DMS79 (cell line): ENCODE measurements at regions not wholly inside any gene's neighbourhood (a gene's known extent, or its start where the extent isn't known, plus 50 kb on each side); places are given as distances from the start of the nearest gene placed in this dataset.

Experiments used
- DNase-seq: peaks from one replicate; lab custom pipeline; 2025; lab: John Stamatoyannopoulos, UW

- no peak for DNase-seq
Observed at GRCh38 chr11:41980741-41981140, 521.3 kb upstream of the LRRC4C start.

DNA sequence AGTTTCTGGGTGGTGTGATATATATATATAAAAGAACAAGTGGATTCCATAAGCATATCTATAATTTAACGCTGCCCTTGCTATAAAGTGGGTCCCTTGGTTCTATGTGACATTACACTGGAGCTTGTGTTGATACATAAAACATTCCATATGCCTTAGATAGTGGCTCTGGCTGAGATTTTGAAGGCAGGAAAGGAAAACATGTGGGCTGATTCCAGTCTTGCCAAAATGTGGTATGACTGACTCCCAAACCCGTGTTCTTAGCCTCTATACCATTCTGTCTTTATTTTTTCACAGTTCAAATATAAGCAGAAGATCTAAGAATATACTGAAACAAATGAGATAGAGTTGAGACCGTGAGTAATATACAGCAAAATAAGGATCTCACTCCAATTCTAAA, 522.8 kb upstream of the LRRC4C start:
- DNase-seq = no peak

GRCh38 chr11:41982975-41983374, 523.5 kb upstream of the LRRC4C start:
- no peak for DNase-seq

DNA sequence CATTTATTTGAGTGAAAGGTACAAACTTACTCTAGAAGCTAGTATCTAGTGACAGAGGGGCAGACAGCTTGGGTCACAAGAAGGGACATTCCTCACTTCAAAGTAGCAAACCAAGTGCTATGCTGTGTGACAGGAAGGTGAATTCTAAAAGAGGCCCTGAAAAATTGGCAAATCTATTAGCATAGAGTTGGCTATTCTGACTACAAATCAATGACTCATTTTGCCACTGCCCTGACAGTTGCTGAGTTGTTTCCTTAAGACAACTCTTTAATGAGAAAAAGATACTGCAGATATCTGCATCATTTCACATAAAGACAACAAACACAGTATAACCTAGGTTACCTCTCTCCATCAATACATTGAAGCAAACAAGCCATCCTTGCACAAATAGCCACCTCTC, 524.0 kb upstream of the LRRC4C start:
- no peak for DNase-seq

DNA sequence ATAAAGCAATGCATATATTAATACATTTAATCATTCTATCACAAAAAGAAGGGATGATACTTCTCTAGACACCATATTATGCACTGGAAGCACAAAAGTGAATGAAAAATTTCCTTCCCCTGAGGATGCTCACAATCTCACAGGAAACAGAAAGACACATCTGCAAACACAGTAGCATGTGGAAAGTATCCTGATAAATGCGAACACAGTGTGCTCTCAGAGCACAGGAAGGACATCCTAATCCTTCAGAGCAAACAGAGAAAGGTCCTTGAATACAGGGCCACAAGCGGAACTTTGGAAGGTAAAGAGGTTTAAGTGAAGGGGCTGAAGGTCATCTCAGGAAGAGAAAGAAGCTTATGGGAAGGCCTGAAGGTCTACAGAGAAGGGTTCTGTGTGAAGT, 524.6 kb upstream of the LRRC4C start:
- DNase-seq = no peak

- DNase-seq = no peak
Observed at GRCh38 chr11:41985799-41986198, 526.3 kb upstream of the LRRC4C start.

GRCh38 chr11:41988951-41989572, 529.6 kb upstream of the LRRC4C start:
- no peak for DNase-seq

- DNase-seq = no peak
Observed at GRCh38 chr11:41989823-41990380, 530.5 kb upstream of the LRRC4C start.

GRCh38 chr11:41996533-41996932, 537.1 kb upstream of the LRRC4C start:
- DNase-seq = no peak

DNA sequence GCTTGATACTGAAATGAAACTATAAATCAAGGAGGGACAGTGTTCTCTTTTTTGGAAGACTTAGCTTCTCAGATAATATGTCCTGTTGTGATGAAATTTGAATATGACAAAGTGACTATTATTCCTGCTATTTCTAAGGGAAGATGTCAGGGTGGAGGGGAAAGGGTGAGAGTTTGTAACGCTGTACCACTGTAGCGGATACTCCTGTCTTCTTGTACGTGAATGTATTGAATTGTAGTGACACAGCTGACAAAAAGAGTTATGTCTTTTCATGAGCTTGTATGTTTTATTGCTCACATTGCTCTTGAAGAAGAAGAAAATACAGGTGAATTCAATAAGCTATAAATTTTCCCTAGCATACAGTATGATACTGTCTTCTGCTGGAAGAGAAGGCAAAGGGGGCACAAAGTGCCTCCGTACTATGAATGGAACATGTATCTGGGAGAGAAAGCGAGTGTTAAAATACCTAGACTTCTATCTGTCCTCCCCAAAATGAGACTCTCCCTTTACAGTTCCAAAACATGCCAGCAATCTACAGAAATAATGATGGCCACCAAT, 538.5 kb upstream of the LRRC4C start:
- no peak for DNase-seq

DNA sequence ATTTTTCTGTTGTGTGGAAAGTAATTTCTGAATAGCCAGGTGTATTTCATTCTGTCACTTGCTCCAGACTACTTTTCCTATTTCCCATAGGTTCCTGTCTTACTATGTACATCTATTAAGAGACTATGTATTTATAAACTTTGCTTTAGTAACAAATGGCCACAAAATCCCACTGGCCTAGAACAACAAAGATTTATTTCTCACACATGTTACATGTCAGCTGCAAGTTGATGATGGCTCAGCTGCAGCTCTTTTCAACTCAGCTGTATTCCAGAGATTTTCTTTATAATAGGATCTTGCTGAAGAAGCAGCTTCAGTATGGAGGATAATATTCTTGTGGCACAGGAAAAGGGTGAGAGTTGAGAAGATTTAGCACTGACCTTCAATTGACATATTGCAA, 539.6 kb upstream of the LRRC4C start:
- DNase-seq = no peak

- no peak for DNase-seq
Observed at GRCh38 chr11:42003801-42004200, 544.3 kb upstream of the LRRC4C start.

GRCh38 chr11:42006766-42007165, 547.3 kb upstream of the LRRC4C start:
- DNase-seq = no peak

DNA sequence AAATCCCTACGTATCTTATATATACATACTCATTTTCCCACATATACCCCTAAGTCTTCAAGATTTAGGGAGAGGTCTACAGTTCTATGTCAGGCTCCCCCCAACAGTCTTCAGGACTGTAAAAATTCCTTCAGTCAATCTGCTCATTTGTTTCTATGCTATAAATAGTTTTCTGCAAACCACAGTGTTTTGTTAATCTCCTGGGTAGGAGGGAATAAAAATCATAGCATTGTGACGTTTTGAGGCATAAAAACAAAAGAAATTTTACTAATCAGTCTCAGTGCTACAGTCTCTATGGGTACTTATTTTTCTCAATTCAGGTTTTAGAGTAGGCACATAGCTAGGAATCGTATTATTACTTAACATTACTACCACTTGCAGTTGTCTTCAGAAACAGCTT, 552.8 kb upstream of the LRRC4C start:
- DNase-seq = no peak

DNA sequence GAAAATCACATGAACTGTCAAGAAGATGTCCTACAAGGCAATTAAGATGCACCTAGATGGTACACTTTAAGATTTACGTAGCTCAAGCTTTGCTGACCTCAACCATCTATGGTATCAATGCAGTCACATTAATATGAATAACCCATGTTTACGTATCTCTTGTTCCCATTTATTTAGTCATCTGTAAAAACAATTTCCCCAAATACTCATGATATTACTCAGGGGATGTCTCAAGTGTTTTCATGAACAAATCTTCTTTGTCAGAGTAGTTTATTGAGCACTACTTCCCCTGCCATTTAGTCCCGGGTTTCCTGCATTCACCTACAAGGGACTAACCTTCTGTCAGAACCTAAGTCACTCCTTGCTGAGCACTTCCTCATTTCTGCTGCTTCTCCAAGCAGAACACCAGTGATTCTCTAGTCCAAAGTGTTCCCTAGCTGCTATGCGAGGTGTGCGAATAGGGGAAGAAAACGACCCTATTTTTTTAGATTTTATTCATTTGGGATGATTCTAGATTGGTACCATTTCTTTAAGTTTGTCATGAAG, 554.3 kb upstream of the LRRC4C start:
- DNase-seq = no peak

GRCh38 chr11:42021911-42022310, 562.5 kb upstream of the LRRC4C start:
- DNase-seq = no peak

DNA sequence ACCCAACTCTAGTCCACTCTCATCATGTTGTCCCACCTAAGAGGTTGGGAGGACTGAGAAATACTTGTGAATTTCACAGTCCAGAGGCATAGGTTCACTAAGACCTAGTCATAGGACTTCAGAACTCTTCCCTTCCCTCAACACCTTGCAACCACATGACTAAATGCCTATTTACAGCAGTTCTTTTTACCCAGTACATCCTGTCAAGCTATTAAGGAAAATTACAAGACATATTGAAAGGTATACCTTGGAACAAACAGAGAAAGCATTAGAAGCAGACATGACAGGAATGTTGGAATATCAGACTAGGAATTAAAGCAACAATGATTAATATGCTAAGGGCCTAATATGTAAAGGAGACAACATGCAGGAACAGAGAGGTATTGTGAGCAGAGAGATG, 563.8 kb upstream of the LRRC4C start:
- no peak for DNase-seq

- no peak for DNase-seq
Observed at GRCh38 chr11:42025121-42025803, 565.8 kb upstream of the LRRC4C start.

DNA sequence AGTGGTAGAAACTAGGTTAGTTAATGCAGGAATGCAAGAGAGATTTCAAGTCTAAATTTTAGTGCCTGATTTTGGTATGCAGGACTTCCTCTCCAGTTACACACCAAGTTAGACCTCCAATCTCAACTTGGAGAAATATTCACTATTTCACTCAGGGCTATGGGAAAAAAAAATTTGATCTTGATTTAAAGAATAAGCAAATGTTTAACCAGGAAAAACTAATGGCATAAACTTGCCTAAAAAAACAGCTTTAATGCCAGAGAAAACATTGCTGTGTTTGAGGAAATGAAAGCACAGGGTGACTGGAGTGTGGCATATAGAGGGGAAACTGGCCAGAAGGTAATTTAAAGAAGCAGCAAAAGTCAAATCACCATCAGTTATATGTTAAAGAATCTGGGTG, 575.4 kb upstream of the LRRC4C start:
- DNase-seq = no peak

DNA sequence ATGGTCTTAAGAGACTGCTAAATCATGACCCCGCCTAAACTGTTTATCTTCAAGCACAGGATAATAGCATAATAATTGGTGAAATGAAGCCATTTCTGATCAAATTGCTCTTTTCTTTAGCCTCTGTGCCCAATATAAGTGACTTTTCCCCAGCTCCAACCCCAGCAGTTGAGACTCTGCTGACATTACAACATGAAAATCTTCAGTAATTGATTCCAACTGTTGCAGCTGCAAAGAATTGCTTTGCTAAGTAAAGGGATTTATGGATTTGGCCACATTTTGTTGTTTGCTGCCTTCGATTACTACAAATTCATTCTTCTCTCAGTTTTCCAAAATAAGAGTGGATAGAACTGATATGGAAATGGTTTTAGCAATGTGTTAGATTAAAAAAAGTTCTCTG, 576.7 kb upstream of the LRRC4C start:
- no peak for DNase-seq

DNA sequence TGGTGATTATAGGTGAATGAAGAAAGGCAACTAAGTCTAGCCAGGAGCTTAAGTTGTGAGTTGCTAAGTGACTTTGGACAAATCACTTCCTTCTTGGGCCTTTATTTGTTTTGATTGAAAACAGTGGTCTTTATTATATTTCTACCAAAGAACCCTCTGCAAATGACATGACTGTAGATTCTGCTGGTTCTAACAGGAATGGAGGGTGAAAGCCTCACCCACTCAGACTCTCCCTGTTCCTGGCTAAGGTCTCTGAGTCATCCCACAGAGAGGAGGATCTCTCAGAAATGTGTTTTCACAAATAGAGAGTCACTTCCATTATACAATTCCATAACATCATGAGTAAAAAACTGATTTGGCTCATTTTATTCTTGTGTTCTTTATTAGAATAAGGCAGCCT, 583.9 kb upstream of the LRRC4C start:
- DNase-seq = no peak

DNA sequence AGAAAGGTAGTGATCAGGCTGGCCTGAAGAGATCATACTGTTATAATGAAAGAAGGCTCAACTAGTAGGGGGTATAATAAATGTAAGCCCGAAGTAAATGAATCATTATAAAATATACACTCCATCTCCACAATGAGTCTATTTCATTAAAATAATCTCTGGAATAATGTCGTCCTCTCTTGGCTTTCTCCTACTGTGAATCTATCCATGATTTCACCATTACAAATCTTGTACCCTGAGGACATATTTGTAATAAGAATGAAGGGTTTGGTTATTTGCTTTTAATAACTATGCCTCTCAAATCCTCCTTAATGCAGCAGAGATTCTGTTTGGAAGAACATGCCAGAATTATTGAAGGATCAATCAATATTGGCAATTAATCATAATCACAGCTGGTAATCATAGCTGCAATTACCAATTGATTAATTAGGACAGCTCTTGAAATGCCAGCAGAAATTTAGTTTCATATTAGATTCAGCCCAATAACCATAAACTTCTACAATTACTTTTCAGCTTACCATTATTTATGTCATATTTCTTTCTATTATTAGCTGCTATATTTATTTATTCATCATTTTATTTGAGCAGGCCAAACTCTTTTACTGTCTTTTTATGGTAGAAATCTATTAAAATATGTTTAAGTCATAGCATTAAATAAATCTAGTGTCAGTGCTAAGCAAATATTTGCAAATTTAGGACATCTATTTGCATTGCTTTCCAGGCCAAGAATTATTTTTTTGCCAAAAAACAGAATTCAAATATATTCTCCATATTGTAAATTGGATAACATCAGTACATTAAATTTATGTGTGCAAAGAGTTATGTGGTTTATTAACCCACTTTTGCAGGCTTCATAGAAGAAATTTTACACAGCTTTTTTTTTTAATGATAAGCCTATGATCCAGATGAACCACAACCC, 588.4 kb upstream of the LRRC4C start:
- DNase-seq = no peak
